Head of caudate nucleus (tissue), 42 donors: ENCODE measurements at regions not wholly inside any gene's neighbourhood (a gene's known extent, or its start where the extent isn't known, plus 50 kb on each side); places are given as distances from the start of the nearest gene placed in this dataset.
A peak's percentile ranks its signal among the peaks of the same experiment; 100 is the strongest.
"Not testable (repeated sequence)": the region's sequence is repeated elsewhere in the genome, so short reads cannot be mapped to it uniquely, and the experiment has no call there.

Experiments
- DNase-seq, 42 donors: peaks; one replicate each; pipeline versions ENCODE4 v3.0.0 to v3.0.0-alpha.2; 2020 to 2021; ENCODE audit warnings: mixed read lengths in 7 of 42
- intact Hi-C: fragments of 100-400 bp; cut with DNase I; formaldehyde crosslinking; loops from one replicate; pipeline ENCODE4 v1.15.0; 2022

DNA sequence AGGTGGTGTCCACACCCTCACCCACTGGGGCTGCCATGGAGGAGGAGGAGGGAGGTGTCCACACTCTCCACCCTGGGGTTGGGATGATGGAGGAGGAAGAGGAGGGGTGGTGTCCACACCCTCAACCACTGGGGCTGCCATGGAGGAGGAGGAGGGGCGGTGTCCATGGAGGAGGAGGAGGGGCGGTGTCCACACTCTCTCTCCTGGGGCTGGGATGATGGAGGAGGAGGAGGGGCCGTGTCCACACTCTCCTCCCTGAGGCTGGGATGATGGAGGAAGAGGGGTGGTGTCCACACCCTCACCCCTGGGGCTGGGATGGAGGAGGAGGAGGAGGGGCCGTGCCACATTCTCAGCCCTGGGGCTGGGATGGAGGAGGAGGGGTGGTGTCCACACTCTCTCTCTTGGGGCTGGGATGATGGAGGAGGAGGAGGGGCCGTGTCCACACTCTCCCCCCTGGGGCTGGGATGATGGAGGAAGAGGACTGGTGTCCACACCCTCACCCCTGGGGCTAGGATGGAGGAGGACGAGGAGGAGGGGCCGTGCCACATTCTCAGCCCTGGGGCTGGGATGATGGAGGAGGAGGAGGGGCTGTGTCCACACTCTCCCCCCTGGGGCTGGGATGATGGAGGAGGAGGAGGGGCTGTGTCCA is 231.7 kb downstream of the CRLF2 start:
- DNase-seq: no peak
- intact Hi-C loops: no loop called here

DNA sequence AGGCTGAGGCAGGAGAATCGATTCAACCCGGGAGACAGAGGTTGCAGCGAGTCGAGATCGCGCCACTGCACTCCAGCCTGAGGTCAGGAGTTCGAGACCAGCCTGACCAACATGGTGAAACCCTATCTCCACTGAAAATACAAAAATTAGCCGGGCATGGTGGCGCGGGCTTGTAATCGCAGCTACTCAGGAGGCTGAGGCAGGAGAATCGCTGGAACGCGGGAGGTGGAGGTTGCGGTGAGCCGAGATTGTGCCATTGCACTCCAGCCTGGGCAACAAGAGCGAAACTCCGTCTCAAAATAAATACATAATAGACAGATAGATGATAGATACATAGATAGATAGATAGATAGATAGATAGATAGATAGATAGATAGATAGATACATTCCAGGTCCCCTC is 233.3 kb downstream of the CRLF2 start:
- DNase-seq, intact Hi-C loops: not testable (repeated sequence)

DNA sequence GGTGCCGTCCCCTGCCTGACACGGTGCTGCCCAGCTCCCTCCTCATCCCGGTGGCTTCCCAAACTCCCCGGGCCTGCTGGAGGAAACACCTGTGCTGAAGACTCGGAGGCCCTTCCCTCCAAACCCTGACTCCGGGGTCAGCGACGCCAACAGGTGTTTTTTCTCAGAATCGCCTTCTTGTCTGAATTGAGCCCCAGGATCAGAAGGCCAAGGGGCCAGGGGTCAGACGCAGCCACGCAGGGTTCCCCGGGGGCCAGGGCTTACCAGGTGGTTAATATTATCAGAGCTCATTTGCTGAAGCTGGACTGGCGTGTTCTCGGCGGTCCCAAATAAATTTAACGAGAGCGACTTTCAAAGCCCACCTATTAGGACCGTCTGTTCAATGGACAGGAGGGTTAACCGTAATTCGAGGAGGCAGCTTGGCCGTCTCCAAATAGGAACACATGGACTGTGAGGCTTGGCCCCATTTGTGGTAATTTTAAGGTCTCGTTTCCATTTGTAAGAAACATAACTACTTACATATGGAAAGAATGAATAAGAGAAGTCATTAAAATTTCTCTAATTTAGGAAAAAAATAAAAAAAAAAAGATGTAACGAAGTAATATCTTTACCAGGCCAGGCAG is 239.3 kb downstream of the CRLF2 start:
- DNase-seq: peak in 1 of 42 donors; percentile 14
- intact Hi-C loops: no loop called here

DNA sequence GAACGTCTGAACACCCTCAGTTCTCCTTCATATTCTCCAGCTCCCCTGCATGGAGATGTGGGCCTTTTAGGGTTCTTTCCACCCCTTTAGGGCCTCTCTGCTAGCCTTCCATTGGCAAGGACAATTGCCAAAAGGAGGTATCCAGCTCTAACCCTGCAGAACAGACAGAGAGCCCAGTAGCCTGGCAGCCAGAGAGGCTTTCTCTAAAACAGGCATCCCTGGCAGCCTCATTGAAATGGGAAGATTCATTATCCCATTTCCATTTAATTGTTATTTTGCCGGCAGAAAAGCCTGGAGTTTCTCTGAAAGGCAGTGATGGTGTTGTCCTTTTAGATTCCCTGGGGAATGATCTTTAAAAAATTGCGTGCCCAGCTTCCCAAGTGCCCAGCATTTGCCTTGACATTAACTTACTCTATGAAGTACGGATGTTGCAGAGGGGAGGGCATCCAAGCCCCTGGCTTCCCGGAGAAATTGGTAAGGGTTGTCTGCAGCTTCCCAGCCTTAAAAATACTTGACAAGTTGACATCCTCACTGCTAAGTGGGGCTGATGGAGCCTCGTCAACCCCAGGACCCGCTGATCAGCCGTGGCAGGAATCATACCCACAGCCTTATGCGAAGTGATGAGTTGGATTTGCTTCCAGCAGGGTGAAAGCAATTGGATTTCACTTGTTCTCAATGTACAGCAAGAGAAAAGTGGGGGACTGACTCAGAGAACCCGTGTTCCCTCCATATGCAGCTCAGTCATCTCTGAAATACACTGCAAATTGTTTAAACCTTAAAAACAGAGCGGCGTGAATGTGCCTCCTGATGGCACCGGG is 244.1 kb downstream of the CRLF2 start:
- intact Hi-C loops: no loop called here

DNA sequence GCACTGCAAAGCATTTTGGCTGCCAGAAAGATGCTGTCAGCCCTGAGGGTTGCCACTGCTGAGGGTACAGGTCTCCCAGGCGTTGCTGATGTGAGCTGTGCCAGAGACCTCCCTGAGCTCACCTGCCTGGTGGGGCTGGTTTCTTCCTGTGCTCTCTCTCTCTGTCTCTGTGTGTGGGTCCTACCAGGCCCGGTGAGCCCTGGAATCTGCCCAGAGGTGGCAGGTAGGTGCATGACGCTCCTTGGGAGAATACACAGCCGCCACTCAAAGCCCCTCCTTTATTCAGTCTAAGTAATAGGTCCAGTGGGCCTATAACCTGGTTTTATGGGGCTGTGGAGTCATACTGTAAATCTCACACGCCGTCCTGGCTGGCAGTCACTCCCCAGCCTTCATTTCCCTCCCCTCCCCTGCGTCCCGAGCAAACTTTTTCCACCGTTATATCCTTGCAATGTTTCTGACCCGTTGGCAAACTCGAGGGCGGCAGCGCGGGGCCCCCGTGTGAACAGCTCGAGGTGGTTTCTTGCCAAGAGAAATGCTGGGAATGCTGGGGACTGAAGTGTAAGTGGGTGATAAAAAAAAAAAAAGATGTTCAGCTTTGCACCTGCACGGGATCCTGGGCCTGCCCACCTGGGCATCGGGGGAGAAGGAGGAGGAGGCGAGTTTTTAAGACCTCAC is 245.9 kb downstream of the CRLF2 start:
- intact Hi-C loops: no loop called here
- peak in 2 of 42 donors; percentile 30 to 31 for DNase-seq

More for the DNA sequence above, 244.1 kb downstream of the CRLF2 start:
- peak in 2 of 42 donors; percentile 3 to 4 for DNase-seq

DNA sequence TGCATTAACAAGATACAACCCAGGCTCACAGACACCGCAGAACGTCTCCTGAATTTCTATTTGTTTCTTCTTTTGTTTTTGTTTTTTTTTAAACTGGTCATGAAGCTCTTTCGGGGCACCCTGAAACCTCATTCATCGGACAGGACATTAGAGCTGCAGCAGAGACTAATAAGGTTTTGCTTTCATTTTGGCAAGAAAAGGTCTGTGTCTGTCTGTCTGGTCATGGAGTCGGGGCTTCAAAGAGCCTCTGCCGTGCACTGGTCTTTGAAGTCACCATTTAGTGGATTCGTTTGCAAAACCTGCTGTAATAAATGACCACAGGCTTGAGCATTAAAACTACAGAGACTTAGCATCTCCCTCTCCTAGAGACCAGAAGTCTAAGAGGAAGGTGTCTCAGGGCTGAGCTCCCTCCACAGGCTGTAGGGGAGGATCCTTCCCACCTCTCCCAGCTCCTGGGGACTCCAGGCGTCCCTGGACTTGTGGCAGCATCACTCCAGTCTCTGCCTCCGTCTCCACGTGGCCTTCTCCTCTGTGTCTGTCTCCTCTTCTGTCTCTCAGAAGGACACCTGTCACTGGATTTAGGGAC is 247.5 kb downstream of the CRLF2 start:
- peak in 2 of 42 donors; percentile 9 to 10 for DNase-seq
- intact Hi-C loops: no loop called here

DNA sequence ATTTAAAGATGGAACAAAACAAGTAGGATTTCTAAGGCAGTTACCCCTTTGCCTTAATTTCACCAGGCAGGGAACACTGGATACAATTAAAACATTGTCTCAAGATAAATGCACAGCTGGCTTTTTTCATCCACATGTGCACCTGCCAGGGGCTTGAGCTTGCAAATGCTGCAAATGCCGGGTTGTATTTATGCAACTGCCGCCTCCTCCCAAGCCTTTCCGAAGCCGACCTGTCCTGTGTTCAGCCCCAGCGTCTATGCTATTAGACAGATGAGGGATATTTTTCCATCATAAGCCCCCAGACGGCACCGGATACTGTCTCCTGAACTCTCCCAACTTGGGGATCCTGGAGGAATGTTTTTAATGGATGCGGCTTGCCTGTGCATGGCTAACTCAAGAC is 251.6 kb downstream of the CRLF2 start:
- intact Hi-C loops: no loop called here
- no peak for DNase-seq

DNA sequence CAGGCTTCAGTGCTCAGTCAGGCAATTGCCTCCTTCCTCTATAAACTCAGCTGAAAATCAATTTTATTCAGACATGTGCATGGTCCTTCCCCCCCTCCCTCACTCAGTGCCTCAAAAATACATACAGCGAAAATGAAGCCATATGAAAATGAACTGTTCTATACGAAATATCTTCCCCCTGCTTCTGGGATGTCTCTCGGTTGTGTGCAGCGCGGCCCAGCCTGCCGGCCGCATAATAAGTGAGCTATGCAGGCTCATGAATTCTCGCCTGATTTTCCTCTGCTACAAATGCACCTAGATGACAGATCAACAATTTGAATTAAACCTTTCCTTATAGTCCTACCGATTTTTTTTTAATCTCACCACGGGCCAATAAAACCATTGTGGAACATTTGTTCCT is 252.9 kb downstream of the CRLF2 start:
- DNase-seq: peak in 2 of 42 donors; percentile 3 to 9
- intact Hi-C loops: no loop called here

DNA sequence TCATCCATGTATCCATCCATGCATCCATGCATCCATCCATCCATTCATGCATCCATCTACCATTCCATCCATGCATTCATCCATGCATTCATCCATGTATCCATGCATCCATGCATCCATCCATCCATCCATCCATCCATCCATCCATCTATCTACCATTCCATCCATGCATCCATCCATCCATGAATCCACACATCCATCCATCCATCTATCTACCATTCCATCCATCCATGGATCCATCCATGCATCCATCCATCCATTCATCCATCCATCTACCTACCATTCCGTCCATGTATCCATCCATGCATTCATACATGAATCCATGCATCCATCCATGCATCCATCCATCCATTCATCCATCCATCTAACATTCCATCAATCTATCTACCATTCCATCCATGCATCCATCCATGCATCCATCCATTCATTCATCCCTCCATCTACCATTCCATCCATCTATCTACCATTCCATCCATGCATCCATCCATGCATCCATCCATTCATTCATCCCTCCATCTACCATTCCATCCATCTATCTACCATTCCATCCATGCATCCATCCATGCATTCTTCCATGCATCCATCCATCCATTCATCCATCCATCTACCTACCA is 257.2 kb downstream of the CRLF2 start:
- DNase-seq, intact Hi-C loops: not testable (repeated sequence)

DNA sequence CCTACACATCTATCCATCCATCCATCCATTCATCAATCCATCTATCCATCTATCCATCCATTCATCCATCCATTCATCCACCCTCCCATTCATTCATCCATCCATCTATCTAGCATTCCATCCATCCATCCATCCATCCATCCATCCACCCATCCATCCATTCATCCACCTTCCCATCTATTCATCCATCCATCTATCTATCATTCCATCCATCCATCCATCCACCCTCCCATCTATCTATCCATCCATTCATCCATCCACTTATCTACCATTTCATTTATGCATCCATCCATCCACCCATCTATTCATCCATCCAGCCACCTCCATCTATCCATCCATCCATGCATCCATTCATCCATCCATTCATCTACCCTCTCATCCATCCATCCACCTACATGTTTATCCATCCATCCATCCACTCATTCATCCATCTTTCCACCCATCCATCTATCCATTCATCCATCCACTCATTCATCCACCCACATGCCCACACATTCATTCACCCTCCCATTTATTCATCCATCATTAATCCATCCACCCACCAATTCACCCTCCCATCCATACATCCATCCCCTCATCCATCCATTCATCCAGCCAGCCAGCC is 258.5 kb downstream of the CRLF2 start:
- intact Hi-C loops: no loop called here
- no peak for DNase-seq

DNA sequence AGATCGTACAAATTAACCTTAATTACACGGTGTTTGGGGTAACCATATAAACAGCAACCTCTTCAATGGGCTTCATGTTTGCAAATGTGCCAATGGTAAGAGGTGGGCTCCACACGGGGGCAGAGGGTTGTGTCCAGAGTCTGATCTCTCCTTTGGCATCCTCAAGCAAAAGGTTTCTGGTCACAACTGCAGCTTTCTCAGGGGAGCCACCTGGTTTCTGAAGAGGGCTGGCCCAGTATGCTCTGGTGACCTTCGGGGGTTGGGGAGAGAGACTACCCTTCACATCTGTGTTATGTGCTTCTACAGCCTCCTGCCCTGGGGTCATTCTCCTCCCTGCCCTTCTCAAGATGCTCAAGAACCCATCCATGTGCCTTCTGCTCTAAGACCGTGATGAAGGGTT is 259.6 kb downstream of the CRLF2 start:
- intact Hi-C loops: no loop called here

DNA sequence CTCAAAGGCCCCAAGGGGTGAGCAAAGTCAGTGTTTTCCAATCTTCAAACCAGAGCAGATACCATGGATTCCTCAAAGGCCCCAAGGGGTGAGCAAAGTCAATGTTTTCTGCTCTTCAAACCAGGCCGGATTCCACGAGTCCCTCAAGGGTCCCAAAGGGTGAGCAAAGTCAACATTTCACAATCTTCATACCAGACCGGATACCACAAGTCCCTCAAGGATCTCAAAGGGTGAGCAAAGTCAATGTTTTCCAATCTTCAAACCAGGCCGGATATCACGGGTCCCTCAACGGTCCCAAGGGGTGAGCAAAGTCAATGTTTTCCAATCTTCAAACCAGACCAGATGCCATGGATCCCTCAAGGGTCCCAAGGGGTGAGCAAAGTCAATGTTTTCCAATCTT is 265.2 kb downstream of the CRLF2 start:
- intact Hi-C loops: not testable (repeated sequence)
- DNase-seq: peak in 1 of 42 donors; percentile 4

More for the DNA sequence above, 259.6 kb downstream of the CRLF2 start:
- peak in 1 of 42 donors; percentile 12 for DNase-seq

DNA sequence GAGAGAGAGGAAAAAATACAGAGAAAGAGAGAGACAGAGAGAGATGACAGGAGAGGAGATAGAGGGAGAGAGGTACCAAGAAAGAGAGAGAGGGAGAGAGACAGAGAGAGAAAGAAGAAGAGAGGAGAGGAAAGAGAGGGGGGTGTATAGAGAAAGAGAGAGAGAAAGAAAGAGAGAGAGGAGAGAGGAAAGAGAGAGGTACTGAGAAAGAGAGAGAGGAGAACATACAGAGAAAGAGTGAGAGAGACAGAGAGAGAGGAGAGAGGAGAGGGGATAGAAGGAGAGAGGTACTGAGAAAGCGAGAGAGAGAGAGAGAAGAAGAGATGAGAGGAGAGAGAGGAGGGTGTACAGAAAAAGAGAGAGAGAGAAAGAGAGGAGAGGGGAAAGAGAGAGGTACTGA is 269.4 kb downstream of the CRLF2 start:
- intact Hi-C loops: no loop called here
- no peak for DNase-seq

DNA sequence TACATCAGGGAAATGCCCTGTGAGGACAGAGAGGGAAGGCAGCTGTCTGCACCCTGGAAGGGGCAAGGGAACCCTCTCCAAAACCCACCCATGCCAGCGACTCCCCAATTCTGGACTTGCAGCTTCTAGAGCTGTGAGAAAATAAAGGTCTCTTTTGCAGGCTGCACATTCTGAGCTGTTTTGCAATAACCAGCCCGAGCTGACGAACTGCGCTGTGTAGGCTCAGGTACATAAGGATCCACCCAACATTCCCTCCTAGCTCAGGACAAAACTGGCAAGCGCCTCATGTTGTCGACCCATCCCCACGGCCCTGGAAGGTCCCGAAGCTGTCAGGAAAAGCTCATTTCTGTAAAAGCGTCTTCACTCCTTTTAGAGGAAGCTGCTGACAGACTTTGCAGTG is 271.8 kb downstream of the CRLF2 start:
- no peak for DNase-seq
- intact Hi-C loops: no loop called here

DNA sequence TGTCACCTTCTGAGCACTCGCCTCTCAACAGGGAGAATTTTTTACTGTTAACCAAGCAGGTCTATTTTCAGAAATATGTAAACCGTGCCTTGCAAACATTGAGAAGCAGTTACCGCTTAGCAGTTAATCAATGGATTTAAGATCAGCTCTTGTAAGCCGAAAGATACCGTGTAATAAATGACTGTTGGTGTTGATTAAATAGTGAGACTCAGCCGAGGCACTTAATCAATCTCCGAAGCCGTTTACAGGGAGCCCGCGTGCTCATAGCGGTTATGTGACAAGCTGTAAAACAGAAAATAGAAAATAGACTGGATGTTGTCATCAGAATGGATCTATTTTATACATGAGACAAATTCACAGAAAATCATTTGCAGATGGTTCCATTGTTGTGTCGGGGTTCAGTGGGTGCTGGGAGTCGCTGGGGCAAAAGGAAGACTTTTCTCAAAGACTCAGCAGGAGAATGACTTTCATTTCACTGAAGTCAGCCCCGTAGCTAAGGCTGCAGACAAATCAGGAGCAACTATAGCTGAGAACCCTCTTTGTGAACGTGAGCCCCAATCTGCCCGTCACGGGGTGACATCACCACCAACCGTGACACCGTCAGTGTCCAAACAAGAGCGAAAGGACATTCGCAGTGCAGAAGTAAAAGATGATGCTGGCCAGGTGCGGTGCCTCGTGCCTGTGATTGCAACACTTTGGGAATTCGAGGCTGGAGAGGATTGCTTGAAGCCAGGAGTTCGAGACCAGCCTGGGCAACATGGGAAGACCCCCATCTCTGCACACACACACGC is 275.3 kb downstream of the CRLF2 start:
- DNase-seq: no peak
- intact Hi-C loops: no loop called here

DNA sequence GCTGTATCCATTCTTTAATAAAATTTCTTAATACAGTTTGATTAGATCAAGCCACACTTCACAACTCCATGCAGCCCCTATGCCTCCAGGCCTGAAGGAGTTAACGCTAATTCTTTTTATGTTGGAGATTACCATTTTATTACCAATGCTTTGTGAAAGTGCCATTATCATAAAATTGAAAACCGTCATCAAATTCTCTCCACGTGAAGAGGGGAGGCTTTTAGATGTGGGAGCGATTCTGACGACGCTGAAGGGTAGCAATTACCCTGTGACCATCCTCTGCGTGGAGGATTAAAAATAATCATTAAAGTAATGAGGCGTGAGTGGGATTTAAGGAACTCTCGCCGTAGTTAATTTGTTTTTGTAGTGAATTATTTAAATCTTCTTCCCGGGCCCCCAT is 278.8 kb downstream of the CRLF2 start:
- intact Hi-C loops: no loop called here
- DNase-seq: no peak

DNA sequence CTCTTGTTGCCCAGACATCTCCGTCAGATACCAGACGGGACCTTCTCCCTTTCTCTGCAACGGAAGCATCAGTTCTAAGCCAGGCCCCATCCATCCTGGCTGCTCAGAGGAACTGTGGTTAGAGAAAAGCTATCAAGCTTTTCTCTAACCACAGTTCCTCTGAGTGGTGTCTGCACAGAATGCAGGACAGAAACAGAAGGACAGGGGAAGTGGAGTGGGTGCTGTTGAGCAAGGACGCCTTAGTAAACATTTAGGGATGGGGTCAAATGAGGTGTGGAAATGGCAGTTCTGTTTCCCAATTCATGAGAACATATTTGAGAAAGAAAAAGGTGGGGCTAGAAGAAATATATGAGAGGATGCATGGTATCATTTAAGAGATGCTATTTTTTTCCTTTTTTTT is 283.8 kb downstream of the CRLF2 start:
- DNase-seq: no peak
- intact Hi-C loops: no loop called here

DNA sequence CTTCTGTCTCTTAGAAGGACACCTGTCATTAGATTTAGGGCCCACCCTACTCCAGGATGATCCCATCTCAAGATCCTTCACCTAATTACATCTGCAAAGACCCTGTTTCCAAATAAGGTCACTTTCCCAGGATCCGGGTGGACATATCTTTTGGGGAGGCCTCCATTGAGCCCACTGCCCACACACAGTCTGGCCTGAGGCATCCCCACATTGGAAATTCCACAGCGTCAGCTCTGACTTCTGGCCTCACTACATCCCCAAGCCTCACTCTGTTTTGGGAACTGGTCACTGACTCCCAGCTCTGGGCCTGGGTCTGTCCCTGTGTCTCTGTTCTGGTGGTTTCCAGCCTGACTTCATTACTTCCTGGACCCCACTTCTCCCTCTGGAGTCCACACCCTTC is 285.5 kb downstream of the CRLF2 start:
- DNase-seq: no peak
- intact Hi-C loops: no loop called here
